HL-60 (cell line): ENCODE measurements at regions not wholly inside any gene's neighbourhood (a gene's known extent, or its start where the extent isn't known, plus 50 kb on each side); places are given as distances from the start of the nearest gene placed in this dataset.

ENCODE experiments used
- CTCF ChIP-seq: IDR thresholded peaks from one replicate; pipeline ENCODE4 v1.5.1; 2011; ENCODE audit warnings: low read length, control low read depth, inconsistent platforms; ENCODE audit not compliant: insufficient read depth
- REST ChIP-seq: IDR thresholded peaks from 2 replicates; pipeline ENCODE4 v1.6.1; 2012; ENCODE audit warnings: low read depth; ENCODE audit not compliant: insufficient replicate concordance
- SPI1 ChIP-seq: IDR thresholded peaks from 2 replicates; pipeline ENCODE4 v1.6.1; 2012; ENCODE audit warnings: low read depth, mild to moderate bottlenecking, borderline replicate concordance

DNA sequence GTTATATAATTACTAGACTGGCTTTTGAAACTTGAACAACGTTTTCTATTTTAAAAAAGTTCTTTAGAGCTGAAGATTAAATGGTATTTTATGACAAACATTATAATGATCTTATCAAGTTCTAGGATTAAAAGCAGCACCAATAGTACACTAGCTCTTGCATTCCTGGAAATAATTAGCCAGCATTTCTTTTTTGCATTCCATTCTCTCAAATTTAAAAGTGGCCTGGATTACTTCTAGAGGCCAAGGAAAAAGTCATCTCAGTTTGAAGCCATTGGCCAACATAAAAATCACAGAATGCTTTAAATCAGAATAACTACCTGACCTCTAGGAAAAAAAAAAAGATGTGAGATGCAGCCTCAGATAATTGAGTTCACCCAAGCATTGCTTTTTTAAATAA is 1326.4 kb upstream of the SORCS1 start:
- no peak for TF ChIP-seq CTCF
- TF ChIP-seq REST = no peak
- TF ChIP-seq SPI1 = no peak
